ENCODE measurements at regions not wholly inside any gene's neighbourhood (a gene's known extent, or its start where the extent isn't known, plus 50 kb on each side); places are given as distances from the start of the nearest gene placed in this dataset.
"Not testable (repeated sequence)": the region's sequence is repeated elsewhere in the genome, so short reads cannot be mapped to it uniquely, and the experiment has no call there.

DNA sequence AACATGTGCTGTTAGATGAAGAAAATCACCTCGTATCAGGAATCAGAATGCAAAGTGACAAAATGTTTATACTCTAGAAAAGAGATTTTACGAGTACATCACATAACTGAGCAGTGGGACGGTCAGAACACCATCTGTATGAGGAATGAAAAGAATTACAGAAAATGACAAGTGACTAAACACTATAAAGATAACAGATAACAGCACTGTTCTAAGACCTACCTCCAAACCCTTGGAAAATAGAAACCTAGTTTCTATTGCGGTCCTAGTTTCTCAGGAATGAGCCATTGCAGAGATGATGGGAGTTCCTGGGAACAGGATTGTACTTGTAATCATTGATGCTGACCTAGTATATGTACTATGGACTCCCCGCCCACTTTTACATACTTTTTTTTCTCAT is 839.4 kb upstream of the ADAMTS5 start:
- ATAC-seq (no peak), DNase-seq (ENCODE audit: low spot score in 2 of 2) (no peak)
- Mint-ChIP-seq H3K36me3 (no peaks in the 10 kb centered on the region), H3K27ac (no peak overlapping the region), H3K9me3 (no peaks in the 10 kb centered on the region)

DNA sequence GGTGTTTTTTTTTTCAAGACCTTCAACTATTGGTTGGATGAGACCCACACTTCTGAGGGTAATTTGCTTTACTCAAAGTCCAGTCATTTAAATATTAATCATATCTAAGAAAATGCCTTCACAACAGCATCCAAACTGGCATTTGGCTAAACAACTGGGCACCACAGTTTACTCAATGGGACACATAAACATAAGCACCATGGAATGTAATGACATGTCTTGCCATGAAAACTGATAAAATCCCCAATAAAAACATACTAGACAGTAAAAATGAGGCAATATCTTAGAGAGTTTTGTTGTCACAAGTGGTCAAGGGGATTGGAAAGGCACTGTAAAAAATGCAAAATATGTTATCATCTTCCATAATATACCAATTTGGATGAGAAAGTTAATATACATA is 838.8 kb upstream of the ADAMTS5 start:
- no peaks in the 10 kb centered on the region for H3K36me3 Mint-ChIP-seq

DNA sequence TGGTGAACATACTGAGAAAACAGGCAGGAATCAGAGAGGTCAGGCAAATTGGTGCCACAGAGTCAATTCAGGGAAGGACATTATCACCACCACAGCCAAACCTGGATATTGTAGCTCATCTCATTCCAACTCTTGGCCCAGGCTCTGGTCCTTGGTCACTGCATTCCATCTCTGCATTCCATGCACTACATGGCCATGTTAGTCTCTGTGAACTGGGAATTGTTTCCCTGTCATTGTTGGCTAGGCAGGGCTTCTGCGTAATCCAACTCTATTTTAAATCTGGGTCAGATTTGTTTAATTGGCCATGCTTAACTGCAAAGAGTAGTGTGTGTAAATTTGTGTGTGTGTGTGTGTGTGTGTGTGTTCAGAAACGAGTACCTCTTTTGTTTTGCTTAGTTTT is 837.6 kb upstream of the ADAMTS5 start:
- ATAC-seq (no peak), DNase-seq (ENCODE audit: low spot score in 2 of 2) (no peak)
- H3K9me3 Mint-ChIP-seq: no peaks in the 10 kb centered on the region
- no peaks in the 10 kb centered on the region for H3K36me3 Mint-ChIP-seq
- no peak overlapping the region for H3K27ac Mint-ChIP-seq

More for the DNA sequence above, 838.8 kb upstream of the ADAMTS5 start:
- Mint-ChIP-seq H3K9me3 (no peaks in the 10 kb centered on the region), H3K27ac (no peak overlapping the region)
- DNase-seq (ENCODE audit: low spot score in 2 of 2) (no peak), ATAC-seq (no peak)

DNA sequence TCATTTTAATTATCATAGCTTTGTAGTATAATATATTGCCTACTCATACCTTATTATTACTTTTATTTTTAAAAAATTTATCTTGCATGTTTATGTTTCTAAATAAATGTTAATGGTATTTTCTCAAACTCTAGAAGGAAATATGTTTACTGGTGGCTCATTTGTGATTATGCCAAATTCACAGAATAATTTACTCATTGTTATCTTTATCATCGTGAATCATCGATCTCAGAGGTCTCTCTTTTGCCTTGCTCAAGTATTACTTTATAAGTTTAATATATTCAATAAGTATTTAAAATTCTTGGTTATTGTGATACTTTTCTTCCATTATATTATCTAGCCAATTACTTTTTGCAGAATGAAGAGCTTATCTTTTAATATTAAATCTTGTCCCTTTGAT is 836.7 kb upstream of the ADAMTS5 start:
- H3K36me3 Mint-ChIP-seq: no peaks in the 10 kb centered on the region
- ATAC-seq: no peak
- no peak for DNase-seq (ENCODE audit: low spot score in 2 of 2)

DNA sequence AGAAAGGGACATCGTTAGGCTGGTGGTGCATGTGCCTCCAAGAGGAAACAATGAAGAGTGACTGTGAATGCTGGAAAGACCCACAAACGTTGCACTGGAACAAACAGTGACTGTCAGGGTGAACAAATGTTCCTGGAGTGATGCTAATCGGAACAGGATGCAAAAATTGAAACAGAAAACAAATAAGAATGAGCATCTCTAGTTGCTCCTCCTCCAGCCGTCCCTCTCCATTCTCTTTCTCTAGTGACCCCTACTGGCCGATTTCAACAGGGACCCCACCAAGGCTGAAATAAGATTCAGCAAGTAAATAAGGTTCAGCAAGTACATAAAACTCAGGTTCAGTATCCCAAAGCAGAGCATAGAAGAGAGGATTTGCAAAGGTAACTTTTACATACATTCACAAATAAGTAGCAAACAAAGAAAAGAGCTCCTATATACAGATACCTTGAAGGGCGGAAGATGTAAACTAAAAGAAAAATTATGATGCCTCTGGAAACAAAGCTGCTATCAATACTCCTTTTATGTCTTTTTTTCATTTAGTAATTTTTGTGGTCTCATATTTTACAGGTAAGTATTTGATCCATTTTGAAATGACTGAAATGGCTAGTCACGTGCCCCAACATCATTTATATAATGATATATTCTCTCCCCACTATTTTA is 836.1 kb upstream of the ADAMTS5 start:
- H3K9me3 Mint-ChIP-seq: no peaks in the 10 kb centered on the region
- DNase-seq (ENCODE audit: low spot score in 2 of 2) (peak in 1 of 2 donors; percentile 41), ATAC-seq (peak in 1 of 2 donors; percentile 32)
- H3K27ac Mint-ChIP-seq: no peak overlapping the region
- H3K36me3 Mint-ChIP-seq: no peaks in the 10 kb centered on the region

More for the DNA sequence above, 836.7 kb upstream of the ADAMTS5 start:
- no peak overlapping the region for H3K27ac Mint-ChIP-seq
- no peaks in the 10 kb centered on the region for H3K9me3 Mint-ChIP-seq

DNA sequence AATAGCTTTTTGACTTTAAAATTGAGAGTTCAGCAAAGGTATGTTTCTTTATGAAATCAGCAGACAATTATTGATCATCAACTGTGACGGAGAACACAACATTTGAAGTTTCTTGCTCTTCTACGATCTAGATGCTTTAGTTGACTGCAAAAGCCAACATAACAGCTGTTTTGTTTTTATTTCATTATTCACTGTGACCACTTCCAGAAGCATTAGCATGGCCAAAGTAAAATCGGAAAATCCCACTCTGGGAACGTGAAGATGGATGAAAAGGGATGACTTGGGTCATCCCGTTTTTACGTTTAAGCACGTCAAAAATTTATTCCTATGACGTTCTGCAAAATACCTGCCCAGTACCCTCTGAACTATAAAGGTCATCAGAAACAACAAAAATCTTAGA is 833.0 kb upstream of the ADAMTS5 start:
- no peaks in the 10 kb centered on the region for H3K9me3 Mint-ChIP-seq
- DNase-seq (ENCODE audit: low spot score in 2 of 2) (no peak), ATAC-seq (no peak)
- no peak overlapping the region for H3K27ac Mint-ChIP-seq
- no peaks in the 10 kb centered on the region for H3K36me3 Mint-ChIP-seq

DNA sequence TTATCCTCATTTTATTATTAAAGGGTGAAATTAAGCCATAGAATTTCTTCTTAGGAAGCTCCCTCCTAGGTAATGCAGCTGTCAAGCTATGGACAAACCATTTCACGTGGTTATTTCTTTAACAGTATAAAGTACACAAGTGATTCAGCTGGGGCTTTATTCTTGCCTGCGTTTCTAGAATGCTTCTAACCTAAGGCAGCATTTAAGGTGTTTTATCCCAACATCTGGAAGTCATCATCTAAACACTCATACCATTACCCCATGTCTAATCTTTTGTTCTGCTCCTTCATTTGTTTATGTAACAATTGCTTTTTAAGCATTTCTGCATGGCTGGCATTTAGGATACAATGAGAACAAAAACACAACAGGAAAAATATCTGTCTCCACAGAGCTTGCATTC is 829.2 kb upstream of the ADAMTS5 start:
- Mint-ChIP-seq H3K27ac (no peak overlapping the region), H3K36me3 (no peaks in the 10 kb centered on the region), H3K9me3 (no peaks in the 10 kb centered on the region)
- DNase-seq (ENCODE audit: low spot score in 2 of 2) (no peak), ATAC-seq (no peak)

DNA sequence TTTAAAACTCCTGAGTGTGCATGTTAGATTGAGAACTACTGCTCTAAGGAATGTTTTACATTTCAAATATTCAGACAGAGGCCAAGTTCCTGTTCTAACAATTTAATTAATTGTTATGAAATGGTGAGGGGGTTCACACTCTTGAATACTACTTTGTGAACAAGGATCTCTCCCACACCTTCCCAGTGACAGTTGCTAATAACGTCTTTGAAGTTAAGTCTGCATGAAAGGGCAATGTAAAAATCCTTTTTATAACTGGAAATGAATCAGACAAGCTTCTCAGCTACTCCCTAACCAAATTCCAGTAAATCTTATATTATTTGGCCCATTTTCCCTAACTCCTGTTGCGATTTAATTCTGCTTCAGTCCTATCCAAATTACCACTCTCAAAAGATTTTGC is 828.5 kb upstream of the ADAMTS5 start:
- no peaks in the 10 kb centered on the region for H3K9me3 Mint-ChIP-seq
- no peak for DNase-seq (ENCODE audit: low spot score in 2 of 2)
- H3K36me3 Mint-ChIP-seq: no peaks in the 10 kb centered on the region
- H3K27ac Mint-ChIP-seq: no peak overlapping the region
- no peak for ATAC-seq

DNA sequence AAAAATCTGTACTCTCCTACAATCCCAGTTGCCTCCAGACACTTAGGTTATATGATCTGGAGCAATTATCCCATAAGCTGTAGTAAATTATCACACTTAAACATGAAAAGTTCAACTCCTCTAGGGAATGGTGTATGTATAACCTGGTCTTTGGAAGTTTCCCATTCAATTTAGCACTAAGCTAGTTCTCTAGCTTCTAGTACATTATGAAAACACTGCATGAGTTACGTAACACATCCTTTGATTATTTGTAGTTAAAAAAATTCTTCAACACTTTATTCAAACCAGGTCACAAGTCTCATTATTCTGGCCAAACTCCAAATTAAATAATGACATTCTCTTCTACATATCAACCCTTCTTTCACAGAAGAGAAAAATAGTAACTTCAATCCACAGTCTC is 827.0 kb upstream of the ADAMTS5 start:
- ATAC-seq: no peak
- no peak overlapping the region for H3K27ac Mint-ChIP-seq
- H3K9me3 Mint-ChIP-seq: peaks cover 0 to under 1% of the 10 kb centered on the region in 2 donors
- no peaks in the 10 kb centered on the region for H3K36me3 Mint-ChIP-seq
- DNase-seq (ENCODE audit: low spot score in 2 of 2): no peak

DNA sequence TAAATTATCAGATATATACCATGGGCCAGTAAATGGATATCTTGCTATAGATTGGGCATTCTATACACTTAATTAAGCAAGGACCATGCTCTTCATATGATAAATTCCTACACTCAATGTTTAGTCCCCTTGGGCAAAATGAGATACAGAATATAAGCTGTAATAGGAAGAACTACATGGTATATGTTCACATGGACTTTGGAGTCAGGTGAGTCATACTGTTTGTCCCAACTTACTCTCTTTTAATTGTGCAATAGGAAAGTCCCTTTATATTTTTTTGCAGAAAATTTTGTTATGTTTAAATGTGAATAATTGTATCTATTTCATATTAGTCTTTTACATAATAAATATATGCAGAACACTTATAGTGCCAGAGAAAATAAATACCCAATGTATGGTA is 820.2 kb upstream of the ADAMTS5 start:
- peaks cover 0 to 5% of the 10 kb centered on the region in 2 donors for H3K36me3 Mint-ChIP-seq
- H3K27ac Mint-ChIP-seq: no peak overlapping the region
- ATAC-seq (no peak), DNase-seq (ENCODE audit: low spot score in 2 of 2) (no peak)
- H3K9me3 Mint-ChIP-seq: peaks cover 3 to 23% of the 10 kb centered on the region in 2 donors

DNA sequence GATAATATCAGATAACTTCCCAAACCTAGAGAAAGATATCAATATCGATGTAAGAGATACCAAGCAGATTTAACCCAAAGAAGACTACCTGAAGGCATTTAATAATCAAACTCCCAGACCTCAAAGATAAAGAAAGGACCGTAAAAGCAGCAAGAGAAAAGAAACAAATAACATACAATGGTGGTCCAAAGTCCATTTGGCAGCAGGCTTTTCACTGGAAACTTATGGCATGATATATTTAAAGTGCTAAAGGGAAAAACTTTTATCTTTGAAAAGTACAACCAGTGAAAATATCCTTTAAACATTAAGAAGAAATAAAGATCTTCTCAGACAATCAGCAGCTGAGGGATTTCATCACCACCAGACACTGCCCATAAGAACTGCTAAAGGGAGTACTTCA is 812.7 kb upstream of the ADAMTS5 start:
- H3K9me3 Mint-ChIP-seq: peaks cover 7 to 13% of the 10 kb centered on the region in 2 donors
- no peaks in the 10 kb centered on the region for H3K36me3 Mint-ChIP-seq
- no peak overlapping the region for H3K27ac Mint-ChIP-seq
- ATAC-seq (no peak), DNase-seq (ENCODE audit: low spot score in 2 of 2) (no peak)

DNA sequence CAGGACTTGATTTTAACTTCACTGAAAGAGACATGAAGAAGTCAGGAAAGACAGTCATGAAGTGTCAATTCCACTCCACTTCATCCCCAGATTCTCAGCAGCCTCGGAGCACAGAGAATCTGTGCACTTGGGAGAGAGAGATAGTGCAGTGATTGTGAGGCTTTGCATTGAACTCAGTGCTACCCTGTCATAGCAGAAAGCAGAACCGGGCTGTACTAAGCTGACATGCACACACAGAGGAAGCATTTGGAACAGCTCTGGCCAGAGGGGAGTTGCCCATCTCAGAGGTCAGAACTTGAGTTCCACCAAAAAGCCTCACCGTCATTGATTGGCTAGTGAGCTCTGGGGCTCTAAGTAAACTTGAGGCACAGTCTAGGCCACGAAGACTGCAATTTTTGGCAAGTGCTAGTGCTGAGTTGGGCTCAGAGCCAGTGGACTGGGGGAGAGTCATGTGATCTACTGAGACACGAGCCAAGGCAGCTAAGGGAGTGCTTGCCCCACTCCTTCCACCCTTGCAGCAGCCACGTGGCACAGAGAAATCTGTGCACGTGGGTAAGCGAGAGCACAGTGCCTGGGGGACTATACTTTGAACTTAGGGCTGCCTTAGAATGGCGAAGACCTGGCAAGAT is 810.2 kb upstream of the ADAMTS5 start:
- DNase-seq (ENCODE audit: low spot score in 2 of 2) (no peak), ATAC-seq (no peak)
- Mint-ChIP-seq H3K27ac (no peak overlapping the region), H3K9me3 (peaks cover 7 to 8% of the 10 kb centered on the region in 2 donors), H3K36me3 (no peaks in the 10 kb centered on the region)

DNA sequence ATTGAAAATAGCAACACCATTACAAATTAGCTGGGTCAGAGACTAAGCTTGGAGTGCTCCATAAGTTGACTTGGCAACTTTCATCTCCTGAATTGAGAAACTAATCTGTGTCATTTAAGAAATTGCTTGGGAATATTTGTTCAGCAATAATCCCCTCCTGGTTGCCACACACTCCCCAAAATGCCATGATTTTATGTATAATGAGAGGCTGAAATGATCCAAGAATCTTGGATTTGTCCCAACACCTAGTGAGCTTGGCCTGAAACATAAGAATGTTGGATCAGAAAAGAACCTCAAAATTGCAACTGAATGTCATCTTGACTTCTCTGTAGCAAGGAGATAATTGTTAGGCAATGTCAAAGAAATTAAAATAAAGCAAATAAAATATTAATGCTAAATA is 805.9 kb upstream of the ADAMTS5 start:
- no peak overlapping the region for H3K27ac Mint-ChIP-seq
- ATAC-seq (no peak), DNase-seq (ENCODE audit: low spot score in 2 of 2) (no peak)
- H3K9me3 Mint-ChIP-seq: peaks cover 5 to 7% of the 10 kb centered on the region in 2 donors
- H3K36me3 Mint-ChIP-seq: no peaks in the 10 kb centered on the region

DNA sequence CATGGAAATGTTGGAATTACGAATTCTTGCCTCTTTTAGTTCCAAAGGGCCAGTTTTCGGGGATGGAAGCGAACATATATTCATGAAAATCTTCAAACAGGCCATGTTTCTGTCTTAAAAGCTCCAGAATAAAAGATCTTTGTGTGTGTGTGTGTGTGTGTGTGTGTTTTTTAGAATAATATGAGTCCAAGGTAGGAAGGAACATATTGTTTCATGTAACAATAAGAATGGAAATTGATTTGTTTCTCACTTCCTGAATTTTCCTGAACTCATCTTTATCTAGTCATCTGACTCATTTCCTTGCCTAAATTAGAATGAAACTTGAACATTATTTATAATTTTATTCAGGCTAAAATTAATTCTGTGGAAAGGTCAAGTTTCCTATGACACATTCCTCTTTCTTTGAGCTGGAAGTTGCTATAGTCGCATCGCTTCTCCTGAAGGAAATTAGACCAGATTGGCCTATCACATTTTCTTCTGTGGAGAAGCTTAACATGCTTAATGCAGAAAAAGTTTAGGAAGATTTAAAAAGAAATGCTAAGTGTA is 805.1 kb upstream of the ADAMTS5 start:
- DNase-seq (ENCODE audit: low spot score in 2 of 2) (no peak), ATAC-seq (no peak)

DNA sequence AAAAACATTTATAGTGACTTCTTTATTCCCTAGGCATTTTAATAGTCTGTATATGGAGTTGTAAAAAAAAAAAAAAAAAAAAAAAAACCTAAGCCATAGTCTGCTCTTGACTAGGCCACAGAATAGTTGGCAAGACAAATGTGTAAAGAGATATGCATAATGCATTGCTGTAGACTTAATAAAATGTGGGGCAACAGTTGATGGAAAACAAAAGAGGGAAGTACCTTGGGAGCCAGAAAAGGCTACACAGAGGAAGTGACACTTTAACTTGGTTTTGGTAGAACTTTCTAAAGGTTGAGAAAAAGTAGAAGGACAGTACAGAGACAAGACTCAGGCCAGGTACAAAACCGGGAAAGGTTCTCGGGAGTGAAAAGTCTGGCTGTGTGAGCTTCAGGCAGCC is 802.9 kb upstream of the ADAMTS5 start:
- Mint-ChIP-seq H3K9me3 (peaks cover 0 to 5% of the 10 kb centered on the region in 2 donors), H3K36me3 (no peaks in the 10 kb centered on the region), H3K27ac (no peak overlapping the region)
- no peak for DNase-seq (ENCODE audit: low spot score in 2 of 2)
- ATAC-seq: no peak

More for the DNA sequence above, 805.1 kb upstream of the ADAMTS5 start:
- Mint-ChIP-seq H3K9me3 (peaks cover 5% of the 10 kb centered on the region in 2 donors), H3K27ac (no peak overlapping the region), H3K36me3 (no peaks in the 10 kb centered on the region)

DNA sequence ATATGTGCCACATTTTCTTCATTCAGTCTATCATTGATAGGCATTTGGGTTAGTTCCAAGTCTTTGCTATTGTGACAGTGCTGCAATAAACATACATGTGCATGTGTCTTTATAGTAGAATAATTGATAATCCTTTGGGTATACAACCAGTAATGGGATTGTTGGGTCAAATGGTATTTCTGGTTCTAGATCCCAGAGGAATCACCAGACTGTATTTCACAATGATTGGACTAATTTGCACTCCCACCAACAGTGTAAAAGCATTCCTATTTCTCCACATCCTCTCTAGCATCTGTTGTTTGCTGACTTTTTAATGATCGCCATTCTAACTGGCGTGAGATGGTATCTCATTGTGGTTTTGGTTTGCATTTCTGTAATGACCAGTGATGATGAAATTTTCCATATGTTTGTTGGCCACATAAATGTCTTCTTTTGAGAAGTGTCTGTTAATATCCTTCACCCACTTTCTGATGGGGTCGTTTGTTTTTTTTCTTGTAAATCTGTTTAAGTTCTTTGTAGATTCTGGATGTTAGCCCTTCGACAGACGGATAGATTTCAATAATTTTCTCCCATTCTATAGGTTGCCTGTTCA is 801.3 kb upstream of the ADAMTS5 start:
- not testable (repeated sequence) for H3K36me3 Mint-ChIP-seq; ATAC-seq; H3K27ac Mint-ChIP-seq; H3K9me3 Mint-ChIP-seq; DNase-seq (ENCODE audit: low spot score in 2 of 2)

DNA sequence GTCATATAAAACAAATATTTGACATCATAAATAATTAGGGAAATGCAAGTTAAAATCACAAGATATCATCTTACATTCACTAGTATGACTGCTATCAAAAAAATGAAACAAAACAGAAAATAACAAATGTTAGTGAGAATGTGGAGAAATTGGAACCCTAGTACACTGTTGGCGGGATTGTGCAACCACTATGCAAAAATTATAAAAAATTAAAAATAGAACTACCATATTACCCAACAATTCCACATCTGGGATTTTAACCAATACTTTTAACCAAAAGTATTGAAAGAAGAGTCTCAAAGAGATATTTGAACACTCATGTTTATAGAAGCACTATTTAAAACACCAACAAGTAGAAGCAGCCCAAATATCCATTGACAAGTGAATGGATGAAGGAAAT is 797.2 kb upstream of the ADAMTS5 start:
- Mint-ChIP-seq H3K36me3 (no peaks in the 10 kb centered on the region), H3K27ac (no peak overlapping the region), H3K9me3 (peaks cover 0 to 5% of the 10 kb centered on the region in 2 donors)
- ATAC-seq (no peak), DNase-seq (ENCODE audit: low spot score in 2 of 2) (no peak)

DNA sequence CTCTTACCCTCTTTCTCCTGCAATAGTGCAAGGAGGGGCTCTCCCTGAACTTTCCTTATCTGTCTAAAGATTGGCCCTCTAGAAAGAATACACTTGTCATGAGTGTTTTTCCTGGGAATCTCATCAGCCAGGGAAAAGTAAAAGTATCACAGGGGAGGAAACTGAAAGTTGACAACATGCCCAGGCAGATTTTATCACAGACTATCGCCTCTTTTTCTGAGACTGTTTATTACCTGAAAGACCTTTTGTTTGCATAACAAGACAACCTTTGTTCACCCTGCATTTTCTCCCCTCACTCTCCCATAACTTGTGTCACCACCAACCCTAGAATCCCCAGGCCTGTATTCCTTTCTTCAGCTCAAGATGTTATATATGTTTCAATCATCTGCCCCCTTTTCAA is 794.7 kb upstream of the ADAMTS5 start:
- DNase-seq (ENCODE audit: low spot score in 2 of 2) (no peak), ATAC-seq (no peak)
- no peak overlapping the region for H3K27ac Mint-ChIP-seq
- H3K36me3 Mint-ChIP-seq: no peaks in the 10 kb centered on the region
- H3K9me3 Mint-ChIP-seq: no peaks in the 10 kb centered on the region

Measured in activated naive CD4-positive, alpha-beta T cell treated with anti-CD3 and anti-CD28 coated beads, Interleukin-2, amount 50 U/mL, for 72 hours (primary cell).